Keratinocyte (primary cell): ENCODE measurements at regions not wholly inside any gene's neighbourhood (a gene's known extent, or its start where the extent isn't known, plus 50 kb on each side); places are given as distances from the start of the nearest gene placed in this dataset.
A peak's percentile ranks its signal among the peaks of the same experiment; 100 is the strongest.

Source experiments
- DNase-seq: peaks from one replicate; pipeline ENCODE4 v3.0.0-alpha.2; 2011; ENCODE audit warnings: low read depth, missing footprints, low spot score
- FAIRE-seq: peaks from 2 replicates; lab custom pipeline; 2011; peaks lifted over from hg19 to GRCh38; lab: Jason Lieb, UNC
- H2AFZ ChIP-seq: 2 replicates; pipeline ENCODE4 v1.6.0; 2012; ENCODE audit warnings: low read length, control low read depth, inconsistent platforms; ENCODE audit not compliant: control insufficient read depth
- H3K27ac ChIP-seq: 2 replicates; pipeline ENCODE4 v1.5.1; 2011; ENCODE audit warnings: low read length; ENCODE audit not compliant: control insufficient read depth, insufficient read depth
- H3K27me3 ChIP-seq: 3 replicates; pipeline ENCODE4 v1.6.0; 2011; ENCODE audit warnings: low read length; ENCODE audit not compliant: control insufficient read depth, insufficient read depth; ENCODE audit errors: extremely low read depth
- H3K36me3 ChIP-seq, 2 experiments: 2 replicates in 1 of 2; 3 replicates in 1 of 2; pipeline ENCODE4 v1.5.1; 2011; ENCODE audit warnings: low read length in 2 of 2, mild to moderate bottlenecking in 1 of 2; ENCODE audit not compliant: control insufficient read depth in 2 of 2, insufficient read depth in 2 of 2; ENCODE audit errors: extremely low read depth in 1 of 2
- H3K4me1 ChIP-seq: 3 replicates; pipeline ENCODE4 v1.5.1; 2011; ENCODE audit warnings: low read length; ENCODE audit not compliant: control insufficient read depth, insufficient read depth; ENCODE audit errors: extremely low read depth
- H3K4me2 ChIP-seq: 3 replicates; pipeline ENCODE4 v1.6.0; 2011; ENCODE audit warnings: low read depth, low read length; ENCODE audit not compliant: control insufficient read depth, insufficient read depth; ENCODE audit errors: extremely low read depth
- H3K4me3 ChIP-seq, 3 experiments: fragments of 200-600 bp in 1 of 3; sonication (generic) in 1 of 3; 2 replicates in 2 of 3; 3 replicates in 1 of 3; pipeline ENCODE4 v1.5.1; 2011 to 2016; ENCODE audit warnings: low read length in 3 of 3, mild to moderate bottlenecking in 3 of 3, control low read depth in 2 of 3, inconsistent platforms in 1 of 3, low read depth in 1 of 3, mixed read lengths in 1 of 3, mixed run types in 1 of 3, moderate library complexity in 1 of 3; ENCODE audit not compliant: control insufficient read depth in 2 of 3, insufficient read depth in 2 of 3; ENCODE audit errors: extremely low read depth in 1 of 3
- H3K79me2 ChIP-seq: 2 replicates; pipeline ENCODE4 v1.6.0; 2012; ENCODE audit warnings: low read length; ENCODE audit not compliant: control insufficient read depth, insufficient read depth
- H3K9ac ChIP-seq: 3 replicates; pipeline ENCODE4 v1.6.0; 2011; ENCODE audit warnings: low read length; ENCODE audit not compliant: control insufficient read depth, insufficient read depth; ENCODE audit errors: extremely low read depth
- H3K9me1 ChIP-seq: 3 replicates; pipeline ENCODE4 v1.6.0; 2011; ENCODE audit warnings: low read length; ENCODE audit not compliant: control insufficient read depth, insufficient read depth; ENCODE audit errors: extremely low read depth
- H3K9me3 ChIP-seq: 2 replicates; pipeline ENCODE4 v1.5.1; 2012; ENCODE audit warnings: low read depth, low read length; ENCODE audit not compliant: control insufficient read depth
- H4K20me1 ChIP-seq: 3 replicates; pipeline ENCODE4 v1.6.0; 2011; ENCODE audit warnings: low read length; ENCODE audit not compliant: control insufficient read depth, insufficient read depth; ENCODE audit errors: extremely low read depth
- CTCF ChIP-seq, 3 experiments: IDR thresholded peaks in 1 of 3; conservative IDR thresholded peaks in 1 of 3; optimal IDR thresholded peaks in 1 of 3; 2 replicates in 2 of 3; 3 replicates in 1 of 3; pipeline versions ENCODE3 to v1.5.1; 2011; ENCODE audit warnings: low read length in 3 of 3, mild to moderate bottlenecking in 3 of 3, moderate library complexity in 2 of 3, control low read depth in 1 of 3, inconsistent platforms in 1 of 3; ENCODE audit not compliant: insufficient read depth in 2 of 3; ENCODE audit errors: extremely low read depth in 1 of 3
- EZH2 ChIP-seq: IDR thresholded peaks from one replicate; pipeline ENCODE4 v1.6.1; 2012; ENCODE audit warnings: inconsistent platforms, mild to moderate bottlenecking, low read length, moderate library complexity
- dilution Hi-C: fragments of 300-500 bp; cut with MboI; formaldehyde crosslinking; loops from one replicate; pipeline ENCODE4 v1.7.0; 2020; ENCODE audit warnings: low sequenced_read_pairs; ENCODE audit not compliant: extremely low pct_ligation_motif_present

- H3K4me3 ChIP-seq, result no peak overlapping the region
- H3K4me2 ChIP-seq, result no peak overlapping the region
- FAIRE-seq (peak; percentile 78), DNase-seq (no peak)
- no peak overlapping the region for H3K9ac ChIP-seq
- no peaks in the 10 kb centered on the region for H4K20me1 ChIP-seq
- no peak overlapping the region for H3K27ac ChIP-seq
- H3K79me2 ChIP-seq, result no peaks in the 10 kb centered on the region
- no peaks in the 10 kb centered on the region for H3K9me3 ChIP-seq
- no peaks in the 10 kb centered on the region for H3K27me3 ChIP-seq
- dilution Hi-C loops, result no loop called here
- no peaks in the 10 kb centered on the region for H3K36me3 ChIP-seq
- H3K9me1 ChIP-seq, result no peaks in the 10 kb centered on the region
- no peak for TF ChIP-seq CTCF (optimal IDR thresholded peaks at IDR 0.05 in 1 of 3, IDR thresholded peaks at IDR 0.05 in 1 of 3, conservative IDR thresholded peaks at IDR 0.05 in 1 of 3; ENCODE audit: extremely low read depth in 1 of 3, insufficient read depth in 2 of 3, low read length in 3 of 3)
- no peak for TF ChIP-seq EZH2
- H2AFZ ChIP-seq, result no peak overlapping the region
- peaks cover 5% of the 10 kb centered on the region for H3K4me1 ChIP-seq
These were observed 202.8 kb upstream of the PRNP start for GRCh38 chr20:4483486-4483885.

DNA sequence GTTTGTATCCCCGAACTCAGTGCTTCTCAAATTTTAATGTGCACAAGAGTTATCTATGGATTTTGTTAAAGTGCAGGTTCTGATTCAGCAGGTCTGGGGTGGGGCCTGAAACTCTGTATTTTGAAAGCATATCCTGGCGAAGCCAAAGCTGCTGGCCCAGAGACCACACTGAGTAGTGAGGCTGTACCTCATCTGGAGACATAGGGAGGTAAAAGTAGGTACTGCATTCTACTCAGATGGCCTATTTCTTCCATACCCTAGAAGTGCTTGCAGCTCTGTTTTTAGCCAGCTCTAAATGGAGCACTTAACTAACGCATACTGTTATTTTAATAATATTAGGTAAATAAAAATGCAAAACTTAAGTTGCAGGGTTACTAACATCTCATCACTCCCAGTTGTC is 206.2 kb upstream of the PRNP start:
- Histone ChIP-seq H2AFZ (no peak overlapping the region), H4K20me1 (no peaks in the 10 kb centered on the region), H3K27ac (no peak overlapping the region), H3K79me2 (no peaks in the 10 kb centered on the region), H3K9me1 (no peaks in the 10 kb centered on the region), H3K4me3 (no peak overlapping the region), H3K36me3 (no peaks in the 10 kb centered on the region), H3K4me2 (no peak overlapping the region), H3K27me3 (no peaks in the 10 kb centered on the region), H3K9ac (no peak overlapping the region), H3K4me1 (peaks cover 5% of the 10 kb centered on the region), H3K9me3 (no peaks in the 10 kb centered on the region)
- no peak for TF ChIP-seq EZH2
- DNase-seq, result no peak
- dilution Hi-C loops, result no loop called here
- FAIRE-seq, result no peak

GRCh38 chr20:4476903-4477500 is 209.3 kb upstream of the PRNP start:
- no peak overlapping the region for H3K9ac ChIP-seq
- no peaks in the 10 kb centered on the region for H3K9me3 ChIP-seq
- H3K4me1 ChIP-seq, result no peaks in the 10 kb centered on the region
- dilution Hi-C loops, result no loop called here
- H3K4me3 ChIP-seq, result no peak overlapping the region
- TF ChIP-seq CTCF (optimal IDR thresholded peaks at IDR 0.05 in 1 of 3, IDR thresholded peaks at IDR 0.05 in 1 of 3, conservative IDR thresholded peaks at IDR 0.05 in 1 of 3; ENCODE audit: extremely low read depth in 1 of 3, insufficient read depth in 2 of 3, low read length in 3 of 3), result no peak
- TF ChIP-seq EZH2, result no peak
- H4K20me1 ChIP-seq, result no peaks in the 10 kb centered on the region
- no peaks in the 10 kb centered on the region for H3K79me2 ChIP-seq
- H3K4me2 ChIP-seq, result no peak overlapping the region
- H3K36me3 ChIP-seq, result no peaks in the 10 kb centered on the region
- no peak overlapping the region for H2AFZ ChIP-seq
- DNase-seq (no peak), FAIRE-seq (no peak)
- no peak overlapping the region for H3K27ac ChIP-seq
- no peaks in the 10 kb centered on the region for H3K27me3 ChIP-seq
- no peaks in the 10 kb centered on the region for H3K9me1 ChIP-seq
